T1000 (cell line): ENCODE measurements at regions not wholly inside any gene's neighbourhood (a gene's known extent, or its start where the extent isn't known, plus 50 kb on each side); places are given as distances from the start of the nearest gene placed in this dataset.

Experiments used
- DNase-seq: peaks from one replicate; lab custom pipeline; 2025; ENCODE audit warnings: mixed read lengths; lab: John Stamatoyannopoulos, UW

- no peak for DNase-seq
These were observed 92.3 kb upstream of the LRIG1 start for GRCh38 chr3:66592927-66593625.

GRCh38 chr3:66593978-66594377, 93.2 kb upstream of the LRIG1 start:
- no peak for DNase-seq

- no peak for DNase-seq
These were observed 96.6 kb upstream of the LRIG1 start for GRCh38 chr3:66597308-66597863.

- no peak for DNase-seq
These were observed 97.3 kb upstream of the LRIG1 start for GRCh38 chr3:66598168-66598567.

GRCh38 chr3:66602237-66602636, 101.4 kb upstream of the LRIG1 start:
- no peak for DNase-seq

GRCh38 chr3:66602691-66603090, 101.9 kb upstream of the LRIG1 start:
- DNase-seq: no peak

GRCh38 chr3:66603151-66603611, 102.4 kb upstream of the LRIG1 start:
- DNase-seq: no peak

GRCh38 chr3:66604481-66604880, 103.7 kb upstream of the LRIG1 start:
- DNase-seq: no peak

GRCh38 chr3:66606126-66606525, 105.3 kb upstream of the LRIG1 start:
- DNase-seq: no peak

GRCh38 chr3:66606868-66607267, 106.0 kb upstream of the LRIG1 start:
- no peak for DNase-seq

- DNase-seq: peak; percentile 61
These were observed 109.1 kb upstream of the LRIG1 start for GRCh38 chr3:66609660-66610561.

GRCh38 chr3:66610562-66610909, 109.7 kb upstream of the LRIG1 start:
- no peak for DNase-seq

GRCh38 chr3:66615643-66616301, 115.0 kb upstream of the LRIG1 start:
- DNase-seq: no peak

- DNase-seq: no peak
These were observed 116.5 kb upstream of the LRIG1 start for GRCh38 chr3:66617351-66617750.

GRCh38 chr3:66618066-66618465, 117.2 kb upstream of the LRIG1 start:
- DNase-seq: no peak

GRCh38 chr3:66620296-66620695, 119.5 kb upstream of the LRIG1 start:
- DNase-seq: no peak

- no peak for DNase-seq
These were observed 122.1 kb upstream of the LRIG1 start for GRCh38 chr3:66622756-66623457.

- DNase-seq: no peak
These were observed 124.8 kb upstream of the LRIG1 start for GRCh38 chr3:66625505-66626216.

- no peak for DNase-seq
These were observed 128.5 kb upstream of the LRIG1 start for GRCh38 chr3:66629150-66629981.

- no peak for DNase-seq
These were observed 129.2 kb upstream of the LRIG1 start for GRCh38 chr3:66629982-66630368.
